Stimulated activated CD8-positive, alpha-beta memory T cell treated with anti-CD3 and anti-CD28 coated beads, Interleukin-12 subunit alpha, Interleukin-12 subunit beta, amount 100 ng/mL, for 4 hours (primary cell): ENCODE measurements at regions not wholly inside any gene's neighbourhood (a gene's known extent, or its start where the extent isn't known, plus 50 kb on each side); places are given as distances from the start of the nearest gene placed in this dataset.

ENCODE experiments used
- DNase-seq: peaks from one replicate; pipeline ENCODE4 v3.0.0-alpha.2; 2020; ENCODE audit warnings: low read depth

DNA sequence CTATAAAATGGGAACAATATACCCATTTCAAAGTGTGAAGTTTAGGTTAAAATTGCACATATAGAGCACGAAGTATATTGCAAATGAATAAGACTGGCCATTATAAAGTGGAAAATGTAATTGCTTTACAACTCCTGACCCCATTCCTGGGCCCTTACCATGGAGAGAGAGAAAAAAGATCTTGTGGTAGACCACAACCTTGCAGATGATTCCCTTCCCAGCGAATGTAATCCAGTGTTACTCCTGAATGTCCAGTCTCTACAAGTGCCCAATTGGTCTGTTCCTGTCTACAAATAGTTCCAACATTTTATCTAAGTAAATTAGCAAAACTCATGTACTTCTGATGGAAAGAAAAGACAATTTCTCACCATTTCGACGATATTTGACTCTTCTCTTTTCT is 184.1 kb upstream of the LNX1 start:
- no peak for DNase-seq

DNA sequence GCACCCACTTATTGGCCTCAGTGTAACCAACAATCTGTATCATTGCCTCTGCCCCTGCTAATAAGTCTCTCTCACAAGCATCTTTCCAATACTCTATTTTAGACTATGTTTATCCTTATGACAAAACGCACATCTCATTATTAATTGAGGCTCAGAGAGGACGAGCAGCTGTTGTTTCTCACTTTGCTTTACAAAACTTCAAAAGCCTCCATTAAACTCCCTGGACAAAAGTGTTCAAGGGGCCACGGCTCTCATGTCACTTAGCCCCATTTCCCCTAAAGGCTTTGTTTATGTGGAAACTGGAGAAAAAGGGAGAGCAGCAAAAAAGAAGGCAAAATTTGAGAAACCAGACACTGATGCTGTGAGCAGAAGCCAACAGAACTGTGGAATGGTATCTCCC is 180.0 kb upstream of the LNX1 start:
- no peak for DNase-seq

DNA sequence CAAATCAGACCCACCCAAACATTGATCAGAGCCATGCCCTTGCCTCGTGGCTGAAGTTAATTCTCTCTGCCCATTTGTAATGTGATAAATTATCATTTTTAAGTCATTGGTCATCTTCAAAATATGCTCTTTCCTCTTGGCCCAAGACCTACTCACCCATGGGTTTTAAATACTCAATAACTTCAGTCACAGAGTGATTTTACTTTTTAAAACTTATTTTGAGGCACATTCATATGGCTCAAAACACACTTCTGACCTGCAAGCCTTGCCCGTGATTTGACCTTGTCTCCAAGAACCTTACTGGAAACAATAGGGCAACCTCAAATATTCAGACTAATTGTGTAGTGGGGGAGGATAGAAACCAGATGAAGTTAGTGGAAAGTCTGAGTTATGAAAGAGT is 176.2 kb upstream of the LNX1 start:
- no peak for DNase-seq

DNA sequence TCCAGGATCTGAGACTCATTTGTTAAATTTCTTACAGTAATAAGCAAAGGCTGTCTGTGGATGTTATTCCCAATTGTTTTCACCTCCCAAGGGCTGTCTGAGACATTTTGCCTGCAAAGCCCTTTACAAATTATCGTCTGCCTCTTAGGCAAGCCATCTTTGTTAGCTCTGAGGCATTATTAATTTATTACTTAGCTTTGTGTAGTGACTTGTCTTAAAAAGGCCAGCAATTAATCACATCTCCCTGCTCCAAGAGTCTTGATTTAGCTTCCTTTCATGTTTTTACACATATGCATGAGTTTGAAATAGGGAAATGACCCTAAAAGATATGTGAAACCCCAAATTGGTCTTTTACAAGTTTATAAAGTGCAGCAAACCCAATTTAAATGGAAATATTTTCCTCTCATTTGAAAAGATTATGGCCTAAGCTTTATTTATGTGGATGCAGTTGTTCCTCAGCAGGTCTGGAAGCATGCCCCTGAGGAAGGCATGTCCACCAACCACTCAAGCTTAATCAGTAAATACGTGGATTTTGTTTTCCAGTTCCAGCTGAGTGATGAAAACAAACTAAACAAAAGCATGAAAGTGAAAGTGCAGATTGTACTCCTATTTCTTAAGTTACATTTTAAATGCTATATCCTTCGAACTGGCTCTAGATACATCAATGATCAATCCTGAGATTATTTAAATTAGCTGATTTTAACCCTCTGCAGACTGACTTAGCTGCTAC is 173.6 kb upstream of the LNX1 start:
- no peak for DNase-seq

DNA sequence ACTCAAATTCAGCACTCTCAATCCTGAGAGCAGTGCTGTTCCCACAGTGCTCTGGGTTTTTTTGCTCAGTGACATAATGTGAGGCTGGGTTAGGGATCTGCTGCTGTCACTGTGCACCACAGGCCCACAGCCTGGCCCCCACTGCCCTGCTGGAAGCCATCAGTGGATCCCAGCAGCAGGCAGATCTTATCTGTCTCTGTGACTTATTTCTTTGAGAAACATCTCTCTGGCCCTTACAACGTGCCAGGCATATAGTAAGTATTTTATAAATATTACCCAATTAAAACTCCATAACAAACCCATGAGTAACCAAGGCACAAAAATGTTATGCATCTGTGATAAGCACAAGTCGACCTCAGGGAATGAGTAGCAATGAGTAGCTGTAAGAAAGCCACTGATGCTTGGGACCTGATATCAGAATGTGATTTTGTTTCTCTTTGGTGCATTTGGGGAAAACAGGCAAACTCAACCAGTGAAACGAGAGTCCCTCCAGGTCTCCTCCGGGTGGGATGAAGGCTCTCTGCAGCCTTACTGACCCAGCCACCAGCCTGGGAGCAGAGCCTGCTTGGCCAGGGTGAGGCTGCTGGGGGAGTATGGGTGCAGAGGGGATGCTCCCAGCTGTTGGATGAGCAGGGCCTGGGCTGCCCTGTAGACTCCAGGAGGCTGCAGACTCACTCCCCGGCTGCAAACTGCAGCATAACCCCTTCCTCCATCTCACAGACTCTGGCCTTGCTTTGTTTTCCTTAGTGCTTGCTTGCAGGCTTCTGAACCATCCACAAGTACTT is 172.7 kb upstream of the LNX1 start:
- DNase-seq = no peak

DNA sequence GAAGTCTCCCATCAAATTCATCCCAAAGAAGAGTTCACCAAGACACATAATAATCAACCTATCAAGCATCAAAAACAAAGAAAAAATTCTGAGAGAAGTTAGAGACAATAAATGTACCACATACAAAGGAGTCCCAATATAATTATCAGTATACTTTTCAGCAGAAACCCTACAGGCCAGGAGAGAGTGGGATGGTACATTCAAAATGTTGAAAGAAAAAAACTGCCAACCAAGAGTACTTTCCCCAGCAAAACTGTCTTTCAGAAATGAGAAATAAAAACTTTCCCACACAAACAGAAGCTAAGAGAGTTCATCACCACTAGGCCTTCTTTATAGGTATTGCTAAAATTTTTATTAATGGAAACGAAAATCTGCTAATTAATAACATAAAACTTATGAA is 164.4 kb upstream of the LNX1 start:
- no peak for DNase-seq

DNA sequence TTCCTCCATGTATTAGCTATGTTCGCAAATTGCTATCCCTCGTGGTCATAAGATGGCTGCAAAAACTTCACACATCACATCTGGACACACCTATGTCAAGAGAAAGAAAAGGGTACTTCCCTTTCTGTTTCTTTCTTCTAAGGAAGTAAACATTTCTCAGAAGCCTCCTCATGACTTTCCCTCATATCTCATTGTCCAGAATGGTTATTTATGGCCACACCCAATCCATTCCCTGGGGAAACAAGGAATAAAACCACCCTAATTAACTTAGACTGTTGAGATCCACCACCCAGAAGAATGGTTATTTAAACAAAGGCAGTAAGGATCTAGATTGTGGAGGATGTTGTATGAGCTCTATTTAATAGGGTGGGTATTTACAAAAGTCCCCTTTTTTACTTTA is 160.8 kb upstream of the LNX1 start:
- no peak for DNase-seq

DNA sequence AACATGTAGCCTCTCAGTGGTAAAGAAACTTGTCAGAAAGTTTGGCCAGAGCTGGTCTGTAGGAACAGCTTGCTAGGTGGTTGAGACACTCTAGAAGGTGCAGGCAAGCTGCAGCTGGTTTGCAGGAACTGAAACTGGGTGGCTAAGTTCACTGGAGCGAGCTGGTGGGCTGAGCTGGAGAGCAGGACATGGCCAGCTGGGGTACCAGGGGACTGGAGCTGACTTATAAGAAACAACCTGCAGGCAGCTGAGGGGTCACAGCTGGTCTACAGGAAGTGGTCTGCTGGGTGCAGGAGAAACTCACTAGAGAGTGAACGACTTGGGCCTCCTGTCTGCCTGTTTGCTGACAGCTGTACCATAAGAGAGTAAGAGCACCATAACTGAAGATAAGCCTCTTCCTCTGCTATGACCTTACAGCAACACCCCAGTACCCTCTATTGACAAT is 157.1 kb upstream of the LNX1 start:
- DNase-seq = no peak

DNA sequence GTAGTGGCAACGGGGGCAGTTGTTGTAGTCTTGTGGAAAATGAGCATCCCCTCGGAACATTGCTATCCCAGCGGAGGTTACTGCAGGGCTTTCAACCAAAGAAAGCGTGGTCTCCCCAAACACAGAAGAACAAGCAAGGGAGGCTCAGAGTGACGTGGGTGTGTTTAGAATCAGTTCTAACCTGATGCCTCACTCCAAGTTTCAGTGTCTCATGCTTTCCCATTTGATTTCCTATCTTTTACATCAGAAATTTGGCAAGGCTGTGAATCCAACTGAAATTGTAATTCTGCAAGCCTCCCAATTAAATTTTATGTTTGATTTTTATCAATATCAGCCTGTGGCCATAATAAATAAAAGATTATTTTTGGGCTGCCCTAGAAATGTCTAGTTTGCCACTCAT is 156.1 kb upstream of the LNX1 start:
- DNase-seq = no peak

DNA sequence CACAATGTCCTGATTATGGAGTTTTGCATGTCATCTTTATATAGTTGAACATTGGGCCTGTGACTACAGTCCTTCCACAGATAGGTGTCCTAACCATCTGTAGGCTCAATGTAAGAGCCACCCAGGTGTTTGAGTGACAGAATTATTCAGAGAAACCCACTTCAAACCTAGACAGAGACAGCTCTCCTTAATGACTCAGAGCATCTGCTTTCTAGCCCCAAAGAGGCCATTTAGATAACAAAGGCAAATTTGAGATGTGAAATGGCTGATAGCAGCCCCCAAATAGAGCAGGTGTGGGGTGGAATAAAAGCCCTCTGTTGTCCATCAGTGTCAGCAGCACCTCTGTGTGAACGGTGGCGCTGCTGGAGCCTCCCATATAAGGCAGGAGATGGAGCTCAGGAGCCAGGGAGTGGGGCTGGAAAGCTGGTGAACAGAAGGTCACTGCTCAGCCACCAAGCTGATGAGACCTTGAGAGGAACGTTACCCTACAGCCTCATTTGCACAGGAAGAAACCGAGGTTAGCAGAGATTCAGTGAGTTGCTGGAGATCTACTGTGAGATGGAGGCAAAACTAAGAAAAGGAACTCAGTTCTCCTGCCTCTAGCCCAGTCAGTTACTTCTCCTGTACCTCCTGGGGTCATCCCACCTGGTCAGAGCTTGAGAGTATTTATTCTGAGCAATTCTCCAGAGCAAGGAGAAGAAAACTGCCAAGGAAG is 153.3 kb upstream of the LNX1 start:
- no peak for DNase-seq

DNA sequence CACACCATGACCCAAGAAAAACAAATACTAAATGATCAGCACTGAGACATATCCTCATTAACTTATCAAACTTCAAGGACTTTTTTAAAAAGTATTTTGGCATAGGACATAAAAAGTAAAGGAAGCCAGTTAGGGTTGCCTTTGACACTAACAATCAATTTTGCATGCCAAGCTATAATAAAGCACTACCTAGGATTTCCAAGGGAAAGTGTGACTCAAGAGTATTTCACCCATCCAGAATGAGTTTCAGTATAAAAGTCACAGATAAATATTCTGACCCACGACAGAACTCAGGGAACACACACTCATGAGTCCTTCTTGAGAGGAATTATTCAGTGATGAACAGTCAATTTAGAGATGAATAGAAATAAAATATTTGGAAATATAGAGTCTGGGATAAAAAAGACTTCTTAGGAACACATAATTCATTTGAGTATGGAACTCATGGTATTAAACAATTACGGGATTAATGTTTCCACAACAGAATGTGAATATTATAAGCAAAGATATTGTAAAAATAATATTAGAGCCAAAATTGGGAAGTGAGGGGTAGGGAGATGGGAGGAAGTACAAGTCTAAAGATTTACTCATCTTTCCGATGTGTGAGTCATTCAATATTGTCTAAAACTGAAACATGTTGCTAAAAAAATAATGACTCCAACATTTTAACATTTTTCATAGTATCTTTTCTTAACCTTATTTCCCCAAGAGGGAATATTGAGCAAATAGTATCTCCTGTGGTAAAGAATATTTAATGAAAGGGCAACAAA is 143.5 kb upstream of the LNX1 start:
- no peak for DNase-seq

DNA sequence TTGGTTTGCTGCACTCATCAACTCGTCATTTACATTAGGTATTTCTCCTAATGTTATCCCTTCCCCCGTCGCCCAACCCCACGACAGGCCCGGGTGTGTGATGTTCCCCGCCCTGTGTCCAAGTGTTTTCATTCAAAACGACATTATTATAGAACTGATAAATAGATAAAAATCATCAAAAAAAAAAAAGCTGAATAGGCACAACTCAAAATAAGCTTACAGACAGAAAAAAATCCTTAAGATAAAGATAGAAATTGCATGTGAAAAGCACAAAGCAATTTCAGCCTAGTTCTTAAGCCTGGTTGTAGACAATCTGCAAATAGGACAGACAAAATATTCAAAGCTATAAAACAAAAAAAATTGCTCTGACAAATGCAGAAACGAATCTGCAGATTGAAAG is 142.9 kb upstream of the LNX1 start:
- DNase-seq = no peak

DNA sequence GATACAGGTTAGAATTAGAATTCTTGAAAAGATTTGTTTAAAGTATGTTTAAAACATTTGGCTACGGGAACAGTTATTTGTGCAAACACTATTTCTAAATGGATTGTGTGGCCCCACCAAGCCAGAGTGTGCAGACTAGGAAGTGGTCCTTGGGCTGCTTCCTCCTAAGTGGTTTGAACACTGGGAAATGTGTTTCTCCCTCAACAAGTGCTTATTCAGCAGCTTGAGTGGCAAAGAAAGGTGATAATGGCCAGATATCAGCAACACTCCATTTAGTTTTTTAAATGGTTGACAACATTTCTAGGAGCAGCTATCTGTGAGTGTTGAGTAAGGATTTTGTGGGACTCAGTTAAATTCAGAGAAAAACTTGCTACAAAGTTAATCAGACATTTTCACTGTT is 141.4 kb upstream of the LNX1 start:
- DNase-seq = no peak

DNA sequence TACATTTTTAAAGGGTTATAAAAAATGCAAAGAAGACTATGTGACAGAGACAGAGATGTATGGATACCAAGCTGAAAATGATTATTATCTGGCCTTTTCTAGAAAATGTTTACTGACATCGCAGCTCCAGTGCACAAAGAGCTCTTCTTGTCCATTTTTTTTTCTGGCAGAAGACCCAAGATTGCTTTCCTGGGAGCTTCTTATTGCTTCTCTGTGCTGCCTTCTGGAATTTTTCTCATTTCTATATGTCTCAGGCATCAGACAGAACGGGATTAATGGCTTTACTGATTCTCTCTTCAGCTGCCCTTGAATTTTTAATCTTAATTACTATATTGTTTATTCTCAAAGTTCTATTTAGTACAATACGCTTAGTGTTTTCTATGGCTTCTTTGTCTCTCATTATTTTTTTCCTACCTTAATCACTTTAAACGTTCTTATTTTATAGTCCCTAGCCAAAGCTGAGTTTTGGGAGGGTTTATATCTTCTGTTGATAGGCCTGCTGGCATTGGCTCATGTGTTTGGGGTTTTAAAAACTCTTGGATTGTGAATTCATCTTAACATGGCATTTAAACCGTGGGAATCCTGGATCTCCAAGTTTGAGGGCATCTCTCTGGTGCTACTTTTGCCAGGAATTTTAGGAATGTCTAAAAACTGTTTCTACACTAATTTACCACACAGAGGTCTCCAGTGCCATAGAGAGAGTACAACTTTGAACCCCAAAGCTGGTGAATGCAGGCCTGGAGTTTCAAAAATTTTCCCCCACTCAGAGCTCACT is 138.9 kb upstream of the LNX1 start:
- DNase-seq = no peak

DNA sequence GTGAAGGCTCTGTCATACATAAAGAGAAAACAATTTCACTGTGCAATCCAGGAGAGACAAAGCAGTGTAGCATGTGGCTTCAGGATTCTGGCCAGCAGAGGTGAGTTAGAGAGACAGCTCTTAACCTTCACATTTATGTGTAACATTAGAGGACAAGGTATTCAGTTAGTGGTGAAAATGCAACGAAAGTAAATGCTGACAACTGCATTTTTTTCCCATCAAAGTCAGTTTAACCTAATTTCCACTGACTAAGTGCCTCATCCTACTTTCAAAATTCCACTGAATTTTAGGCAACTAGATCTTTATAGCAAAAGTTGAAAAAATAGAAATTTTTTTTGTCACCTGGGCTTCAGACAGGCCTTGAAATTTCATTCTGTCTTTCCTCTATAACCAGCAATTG is 130.8 kb upstream of the LNX1 start:
- no peak for DNase-seq

DNA sequence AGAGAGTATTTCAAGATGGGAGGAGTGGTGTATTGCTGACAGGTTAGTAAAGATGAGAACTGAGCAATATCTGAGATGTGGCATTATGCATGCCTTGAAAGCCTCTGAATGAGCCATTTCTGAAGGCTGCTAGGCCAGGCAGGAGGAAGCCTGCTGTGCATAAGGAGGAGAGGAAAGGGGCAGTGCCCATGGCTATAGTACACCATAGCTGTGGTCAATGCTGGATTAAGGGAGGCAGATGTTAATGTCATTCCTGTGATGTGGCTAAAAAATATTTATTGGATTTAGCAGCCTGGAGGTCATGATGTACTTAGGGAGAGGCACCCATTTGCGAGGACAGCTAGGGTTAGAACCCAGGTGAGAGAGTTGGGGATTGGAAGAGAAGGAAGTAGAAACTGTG is 130.0 kb upstream of the LNX1 start:
- no peak for DNase-seq

DNA sequence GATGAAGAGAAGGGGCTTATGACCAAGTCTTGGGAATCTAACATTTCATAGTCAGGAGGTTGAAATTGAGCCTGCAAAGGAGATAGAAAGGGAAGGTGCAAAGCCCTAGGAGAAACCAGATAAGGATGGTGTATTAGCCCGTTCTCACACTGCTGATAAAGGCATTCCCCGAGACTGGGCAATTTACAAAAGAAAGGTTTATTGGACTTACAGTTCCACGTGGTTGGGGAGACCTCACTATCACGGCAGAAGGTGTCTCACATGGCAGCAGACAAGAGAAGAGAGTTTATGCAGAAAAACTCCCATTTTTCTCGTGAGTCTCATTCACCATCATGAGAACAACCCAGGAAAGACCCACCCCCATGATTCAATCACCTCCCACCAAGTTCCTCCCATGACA is 129.5 kb upstream of the LNX1 start:
- no peak for DNase-seq

DNA sequence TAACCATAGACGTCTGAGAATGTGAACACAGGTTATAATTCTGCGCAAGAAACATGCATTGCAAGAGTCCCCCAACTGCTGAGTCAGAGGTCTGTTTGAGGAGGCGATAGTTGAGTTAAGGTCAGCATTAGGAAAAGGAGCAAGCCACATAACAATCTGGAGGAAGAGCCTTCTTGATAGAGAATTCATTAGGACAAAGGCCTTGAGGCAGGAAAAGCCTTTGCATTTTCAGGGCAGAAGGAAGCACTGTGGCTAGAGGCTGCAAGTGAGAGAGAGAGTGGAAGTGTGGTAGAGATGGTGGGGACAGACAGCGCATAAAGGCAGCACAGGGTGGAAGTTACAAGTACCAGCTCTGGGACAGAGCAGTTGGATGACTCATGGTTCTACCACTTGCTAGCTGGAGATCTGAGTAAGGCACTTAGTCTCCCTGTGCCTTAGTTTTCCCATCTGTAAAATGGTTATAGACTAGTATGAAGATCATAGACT is 125.8 kb upstream of the LNX1 start:
- no peak for DNase-seq

DNA sequence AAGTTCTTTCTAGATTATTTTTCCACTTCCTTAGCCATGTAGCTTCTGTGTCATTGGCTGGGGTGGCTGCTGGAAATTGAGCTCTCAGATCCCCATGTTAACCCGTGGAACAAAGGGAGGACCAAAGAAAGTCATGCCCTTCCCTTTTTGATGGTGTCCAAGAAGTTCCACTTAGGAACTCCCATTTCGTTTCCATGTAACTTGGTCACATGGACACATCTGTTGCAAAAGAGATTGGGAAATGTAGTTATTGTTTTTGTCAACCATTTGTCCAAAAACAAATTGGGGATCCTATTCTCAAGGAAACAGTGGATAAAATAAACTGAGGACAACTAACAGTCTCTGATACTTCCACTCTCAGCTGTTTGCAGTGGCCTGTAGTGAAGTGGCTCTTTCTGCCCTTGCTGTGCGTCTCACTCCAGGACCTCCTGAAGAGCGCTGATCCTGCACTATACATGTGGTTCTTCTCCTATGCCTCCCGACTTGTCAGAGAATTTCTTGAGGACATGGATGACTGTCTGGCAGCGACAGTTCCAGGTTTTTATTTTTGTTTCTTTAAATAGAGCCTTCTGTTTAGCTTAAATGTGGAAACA is 125.3 kb upstream of the LNX1 start:
- DNase-seq = no peak

DNA sequence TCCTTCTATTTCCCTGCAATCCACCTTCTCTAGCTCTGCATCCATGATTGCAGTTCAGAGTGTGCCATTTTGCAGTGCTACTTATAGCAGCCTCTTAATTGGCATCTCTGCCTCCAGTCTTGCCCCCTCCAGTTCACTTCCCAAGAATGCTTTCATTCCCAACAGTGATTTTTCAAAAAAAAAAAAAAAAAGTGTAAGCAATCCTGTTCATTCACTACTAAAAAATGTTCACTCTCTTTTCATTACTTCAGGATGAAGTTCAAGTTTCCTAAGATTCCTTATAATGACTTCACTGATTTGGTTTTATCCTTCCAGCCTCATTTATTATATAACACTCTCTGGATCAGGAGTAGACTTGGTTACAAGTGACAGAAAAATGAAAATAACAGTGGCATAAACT is 124.7 kb upstream of the LNX1 start:
- DNase-seq = no peak
